GM23338 (cell line): ENCODE measurements at regions not wholly inside any gene's neighbourhood (a gene's known extent, or its start where the extent isn't known, plus 50 kb on each side); places are given as distances from the start of the nearest gene placed in this dataset.

Experiments used
- ATAC-seq: fragments of 200-7000 bp; cut with Tn5 transposase; 3 replicates; pipeline ENCODE4 v1.9.1; 2020
- DNase-seq: peaks from one replicate; pipeline ENCODE4 v3.0.0-alpha.2; 2015; ENCODE audit warnings: low spot score
- H2AFZ ChIP-seq: fragments of 200-600 bp; sonication (generic); 2 replicates; pipeline ENCODE4 v1.8.0; 2016; ENCODE audit warnings: antibody characterized with exemption, mild to moderate bottlenecking, moderate library complexity
- H3F3A ChIP-seq: fragments of 200-600 bp; sonication (generic); replicated peaks from 2 replicates; pipeline ENCODE4 v1.8.0; 2017; ENCODE audit warnings: antibody characterized with exemption, mixed run types, low read depth
- H3K27ac ChIP-seq: fragments of 200-600 bp; sonication (generic); 2 replicates; pipeline ENCODE4 v1.6.1; 2016; ENCODE audit warnings: low read depth
- H3K27me3 ChIP-seq: fragments of 200-600 bp; sonication (generic); 2 replicates; pipeline ENCODE4 v1.8.0; 2016; ENCODE audit warnings: mild to moderate bottlenecking, mixed run types, moderate library complexity; ENCODE audit not compliant: insufficient read depth
- H3K36me3 ChIP-seq: fragments of 200-600 bp; sonication (generic); 2 replicates; pipeline ENCODE4 v1.8.0; 2016; ENCODE audit warnings: mild to moderate bottlenecking; ENCODE audit not compliant: insufficient read depth
- H3K4me1 ChIP-seq: fragments of 200-600 bp; sonication (generic); 2 replicates; pipeline ENCODE4 v1.8.0; 2016; ENCODE audit warnings: mild to moderate bottlenecking, moderate library complexity; ENCODE audit not compliant: insufficient read depth
- H3K4me2 ChIP-seq: fragments of 200-600 bp; sonication (generic); 2 replicates; pipeline ENCODE4 v1.7.1; 2017; ENCODE audit warnings: mixed run types
- H3K4me3 ChIP-seq: fragments of 200-600 bp; sonication (generic); 2 replicates; pipeline ENCODE4 v1.6.1; 2016; ENCODE audit warnings: mixed run types
- H3K79me2 ChIP-seq: fragments of 200-600 bp; sonication (generic); replicated peaks from 2 replicates; pipeline ENCODE4 v1.8.0; 2017; ENCODE audit warnings: mild to moderate bottlenecking; ENCODE audit not compliant: insufficient read depth
- H3K9me2 ChIP-seq: fragments of 200-600 bp; sonication (generic); 2 replicates; pipeline ENCODE4 v1.8.0; 2017; ENCODE audit not compliant: insufficient read depth
- H4K20me1 ChIP-seq: fragments of 200-600 bp; sonication (generic); replicated peaks from 2 replicates; pipeline ENCODE4 v1.8.0; 2017; ENCODE audit warnings: mild to moderate bottlenecking; ENCODE audit not compliant: insufficient read depth
- H3K27ac Mint-ChIP-seq: 2 replicates; pipeline ENCODE4 v1.8.0; 2020; ENCODE audit warnings: inconsistent platforms, mild to moderate bottlenecking, moderate library complexity, mixed read lengths
- H3K27me3 Mint-ChIP-seq: 3 replicates; pipeline ENCODE4 v1.8.0; 2022; ENCODE audit warnings: low read depth, mild to moderate bottlenecking, moderate library complexity, mixed read lengths, inconsistent platforms; ENCODE audit not compliant: insufficient read depth, poor library complexity
- H3K36me3 Mint-ChIP-seq: 3 replicates; pipeline ENCODE4 v1.8.0; 2021; ENCODE audit warnings: low read depth, mild to moderate bottlenecking, inconsistent platforms, moderate library complexity, mixed read lengths
- H3K4me1 Mint-ChIP-seq: 3 replicates; pipeline ENCODE4 v1.8.0; 2020; ENCODE audit warnings: mild to moderate bottlenecking, inconsistent platforms, mixed read lengths
- H3K4me3 Mint-ChIP-seq: 3 replicates; pipeline ENCODE4 v1.8.0; 2021; ENCODE audit warnings: moderate library complexity, mild to moderate bottlenecking, inconsistent platforms, mixed read lengths
- H3K9me3 Mint-ChIP-seq: 3 replicates; pipeline ENCODE4 v1.8.0; 2020; ENCODE audit warnings: moderate library complexity, mild to moderate bottlenecking, inconsistent platforms, mixed read lengths
- CREB1 ChIP-seq: fragments of 250-450 bp; sonication (Bioruptor Pico); IDR thresholded peaks from 2 replicates; pipeline ENCODE4 v1.5.0; 2020; ENCODE audit warnings: low read depth, mild to moderate bottlenecking, moderate library complexity
- CTCF ChIP-seq, 2 experiments: fragments of 200-600 bp in 1 of 2; sonication (generic) in 1 of 2; conservative IDR thresholded peaks; 2 replicates each; pipeline versions ENCODE4 v1.5.1 to v1.6.1; 2016 to 2017; ENCODE audit warnings: antibody characterized with exemption in 2 of 2, low read depth in 2 of 2, mild to moderate bottlenecking in 2 of 2, moderate library complexity in 1 of 2
- ETS1 ChIP-seq: IDR thresholded peaks from 2 replicates; pipeline ENCODE4 v1.6.1; 2016; ENCODE audit warnings: antibody characterized with exemption
- EZH2 ChIP-seq: fragments of 200-600 bp; sonication (generic); IDR thresholded peaks from one replicate; pipeline ENCODE4 v1.8.0; 2017; ENCODE audit warnings: antibody characterized with exemption, mild to moderate bottlenecking, low read depth; ENCODE audit not compliant: unreplicated experiment
- EZH2phosphoT487 ChIP-seq: fragments of 200-600 bp; sonication (generic); IDR thresholded peaks from one replicate; pipeline ENCODE4 v1.8.1; 2018; ENCODE audit warnings: antibody characterized with exemption; ENCODE audit not compliant: unreplicated experiment
- JUNB ChIP-seq: IDR thresholded peaks from one replicate; pipeline ENCODE4 v1.6.1; 2016; ENCODE audit warnings: antibody characterized with exemption; ENCODE audit not compliant: unreplicated experiment
- NANOG ChIP-seq: IDR thresholded peaks from 2 replicates; pipeline ENCODE4 v1.6.1; 2016; ENCODE audit warnings: antibody characterized with exemption, borderline replicate concordance
- POLR2AphosphoS5 ChIP-seq: IDR thresholded peaks from 2 replicates; pipeline ENCODE4 v1.6.1; 2016; ENCODE audit warnings: antibody characterized with exemption, low read depth
- REST ChIP-seq: IDR thresholded peaks from one replicate; pipeline ENCODE4 v1.6.1; 2018; ENCODE audit warnings: antibody characterized with exemption; ENCODE audit not compliant: unreplicated experiment
- STAT1 ChIP-seq: IDR thresholded peaks from one replicate; pipeline ENCODE4 v1.6.1; 2016; ENCODE audit warnings: antibody characterized with exemption; ENCODE audit not compliant: unreplicated experiment
- ZNF114 ChIP-seq: fragments of 250-450 bp; sonication (Bioruptor Pico); IDR thresholded peaks from 2 replicates; pipeline ENCODE4 v1.5.0; 2020; ENCODE audit warnings: mild to moderate bottlenecking, moderate library complexity
- ZNF331 ChIP-seq: fragments of 250-450 bp; sonication (Bioruptor Pico); IDR thresholded peaks from 2 replicates; pipeline ENCODE4 v1.5.0; 2020; ENCODE audit warnings: low read depth, mild to moderate bottlenecking, moderate library complexity
- ZNF462 ChIP-seq: fragments of 250-450 bp; sonication (Bioruptor Pico); IDR thresholded peaks from 2 replicates; pipeline ENCODE4 v1.5.0; 2020; ENCODE audit warnings: mild to moderate bottlenecking, moderate library complexity

- Histone ChIP-seq H4K20me1 (no peaks in the 10 kb centered on the region), H2AFZ (no peak overlapping the region), H3K9me2 (no peaks in the 10 kb centered on the region), H3K27me3 (no peaks in the 10 kb centered on the region), H3K79me2 (no peaks in the 10 kb centered on the region), H3K4me2 (no peak overlapping the region), H3F3A (no peaks in the 10 kb centered on the region), H3K4me1 (no peaks in the 10 kb centered on the region), H3K36me3 (no peaks in the 10 kb centered on the region), H3K4me3 (no peak overlapping the region), H3K27ac (no peak overlapping the region)
- Mint-ChIP-seq H3K4me1 (no peaks in the 10 kb centered on the region; the same call in 2 of the 3 replicates), H3K9me3 (no peaks in the 10 kb centered on the region; the same call in 2 of the 3 replicates), H3K27ac (no peak overlapping the region), H3K27me3 (no peaks in the 10 kb centered on the region), H3K4me3 (no peak overlapping the region), H3K36me3 (no peaks in the 10 kb centered on the region)
- no peak for ATAC-seq
- TF ChIP-seq REST (no peak), STAT1 (no peak), CREB1 (no peak), CTCF (conservative IDR thresholded peaks at IDR 0.05; ENCODE audit: low read depth in 2 of 2) (no peak), JUNB (no peak), ETS1 (no peak), POLR2AphosphoS5 (no peak), ZNF114 (CRISPR knock-in tag) (no peak), NANOG (no peak), ZNF331 (CRISPR knock-in tag) (no peak), ZNF462 (CRISPR knock-in tag) (no peak), EZH2 (no peak), EZH2phosphoT487 (no peak)
- DNase-seq = no peak
Measured at GRCh38 chr7:35550831-35551230, 144.1 kb downstream of the HERPUD2 start.
